GM13976 (cell line): ENCODE measurements at regions not wholly inside any gene's neighbourhood (a gene's known extent, or its start where the extent isn't known, plus 50 kb on each side); places are given as distances from the start of the nearest gene placed in this dataset.

Experiments used
- DNase-seq: peaks from one replicate; pipeline ENCODE4 v3.0.0; 2012; ENCODE audit warnings: low spot score
- CTCF ChIP-seq: IDR thresholded peaks from 2 replicates; pipeline ENCODE4 v1.5.1; 2012; ENCODE audit warnings: borderline replicate concordance, mild to moderate bottlenecking; ENCODE audit not compliant: insufficient read depth; ENCODE audit errors: extremely low read depth, missing control alignments, control extremely low read depth
- in situ Hi-C: fragments of 300-500 bp; cut with MboI; formaldehyde crosslinking; loops from one replicate; pipeline ENCODE4 v1.12.0; 2022; ENCODE audit warnings: low sequenced_read_pairs, mixed read lengths, inconsistent platforms; ENCODE audit not compliant: unreplicated experiment

DNA sequence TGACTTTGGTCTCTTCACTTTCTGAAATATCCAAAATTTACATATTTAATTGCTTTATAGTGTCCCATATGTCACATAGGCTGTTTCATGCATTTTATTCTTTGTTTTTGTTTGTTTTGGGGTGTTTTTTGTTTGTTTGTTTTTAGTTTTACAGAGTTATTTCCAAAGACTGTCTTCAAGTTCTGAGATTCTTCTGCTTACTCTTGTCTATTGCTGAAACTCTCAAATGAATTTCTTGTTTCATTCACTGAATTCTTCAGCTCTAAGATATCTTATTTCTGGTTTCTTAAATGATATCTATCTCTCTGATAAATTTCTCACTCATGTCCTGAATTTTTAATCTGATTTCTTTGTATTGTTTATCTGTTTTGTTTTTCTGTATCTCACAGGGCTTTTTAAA is 412.0 kb upstream of the ATP2B1 start:
- TF ChIP-seq CTCF: no peak
- no peak for DNase-seq
- in situ Hi-C loops: no loop called here

GRCh38 chr12:90112666-90113065 is 404.0 kb upstream of the ATP2B1 start:
- no peak for TF ChIP-seq CTCF
- in situ Hi-C loops: no loop called here
- no peak for DNase-seq

DNA sequence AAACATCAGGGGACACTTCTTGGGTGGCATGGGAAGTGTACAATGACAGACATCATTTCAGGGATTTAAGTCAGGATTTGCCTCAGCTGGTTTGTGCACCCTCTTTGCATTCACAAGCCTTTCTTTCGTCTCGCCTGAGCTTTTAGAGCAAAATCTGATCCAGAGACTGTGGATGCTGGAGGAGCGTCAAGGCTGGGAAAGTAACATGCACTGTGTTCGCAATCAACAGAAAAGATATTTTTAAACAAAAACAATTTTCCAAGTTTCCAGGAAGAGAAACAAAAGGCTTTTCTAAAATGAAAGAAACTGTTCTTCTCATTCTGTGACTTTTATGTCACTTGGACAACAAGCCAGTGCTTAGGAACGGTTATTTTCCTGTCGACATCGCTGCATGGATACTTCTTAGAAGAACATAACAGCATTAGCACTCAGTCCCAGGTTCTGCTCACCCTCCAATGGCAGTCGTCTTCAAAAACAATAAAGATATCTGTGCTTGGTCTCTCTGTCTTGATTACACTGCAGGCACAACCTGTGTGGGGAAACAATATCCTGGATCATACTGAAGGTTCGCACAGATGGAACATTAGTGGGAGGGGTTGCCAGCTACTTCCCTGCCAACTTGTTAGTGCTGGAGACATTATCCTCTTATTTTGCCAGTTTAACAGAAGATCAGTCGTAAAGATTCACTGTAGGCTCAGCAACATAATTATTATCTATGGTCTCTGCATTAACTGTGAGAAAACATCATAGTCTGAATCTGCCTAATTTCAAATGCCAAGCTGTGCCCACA is 403.3 kb upstream of the ATP2B1 start:
- DNase-seq: no peak
- no peak for TF ChIP-seq CTCF
- in situ Hi-C loops: no loop called here

DNA sequence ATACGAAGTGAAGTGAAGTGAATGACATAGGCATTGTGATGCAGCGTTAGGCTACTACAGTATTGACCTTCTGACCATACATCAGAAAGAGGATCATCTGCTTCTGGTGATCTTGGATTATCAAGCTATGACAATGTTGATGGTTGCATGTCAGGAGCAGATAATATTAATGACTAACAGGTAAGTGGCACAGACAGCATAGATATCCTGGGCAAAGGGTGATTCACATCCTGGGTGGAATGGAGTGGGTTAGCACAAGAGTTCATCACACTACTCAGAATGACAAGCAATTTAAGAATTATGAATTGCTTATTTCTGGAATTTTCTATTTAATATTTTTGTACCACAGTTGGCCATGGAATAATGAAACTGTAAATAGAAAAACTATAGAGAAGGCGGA is 397.9 kb upstream of the ATP2B1 start:
- DNase-seq: no peak
- no peak for TF ChIP-seq CTCF
- in situ Hi-C loops: no loop called here

- in situ Hi-C loops: no loop called here
- TF ChIP-seq CTCF: peak; percentile 61
- peak; percentile 16 for DNase-seq
These were observed 394.5 kb upstream of the ATP2B1 start for GRCh38 chr12:90102957-90103652.

GRCh38 chr12:90100579-90100978 is 391.9 kb upstream of the ATP2B1 start:
- DNase-seq: no peak
- no peak for TF ChIP-seq CTCF
- in situ Hi-C loops: no loop called here
